ENCODE measurements at regions not wholly inside any gene's neighbourhood (a gene's known extent, or its start where the extent isn't known, plus 50 kb on each side); places are given as distances from the start of the nearest gene placed in this dataset.

- DNase-seq (ENCODE audit: unreplicated experiment): no peak
- ChIA-PET CTCF (no interaction called here), POLR2A (no interaction called here)
- peaks cover 12% of the 10 kb centered on the region for H3K9me3 Mint-ChIP-seq (ENCODE audit: unreplicated experiment)
- intact Hi-C loops (cut with micrococcal nuclease): no loop called here
- BruUV-seq (replicated peaks): no TSS peak
- no peak for TF ChIP-seq CTCF (IDR thresholded peaks at IDR 0.05; ENCODE audit: unreplicated experiment)
- no peak overlapping the region for H3K4me3 Mint-ChIP-seq (ENCODE audit: unreplicated experiment)
- no peaks in the 10 kb centered on the region for H3K4me1 Mint-ChIP-seq (ENCODE audit: insufficient read depth, unreplicated experiment)
- H3K36me3 Mint-ChIP-seq (ENCODE audit: insufficient read depth, unreplicated experiment): no peaks in the 10 kb centered on the region
- H3K27ac Mint-ChIP-seq (ENCODE audit: low read depth, unreplicated experiment): no peak overlapping the region
- no peaks in the 10 kb centered on the region for H3K27me3 Mint-ChIP-seq (ENCODE audit: insufficient read depth, unreplicated experiment)
These were observed 440.9 kb downstream of the IRS1 start for GRCh38 chr2:226358688-226359087.

- Mint-ChIP-seq H3K36me3 (ENCODE audit: insufficient read depth, unreplicated experiment) (no peaks in the 10 kb centered on the region), H3K4me1 (ENCODE audit: insufficient read depth, unreplicated experiment) (no peaks in the 10 kb centered on the region), H3K4me3 (ENCODE audit: unreplicated experiment) (no peak overlapping the region), H3K9me3 (ENCODE audit: unreplicated experiment) (peaks cover 12% of the 10 kb centered on the region), H3K27me3 (ENCODE audit: insufficient read depth, unreplicated experiment) (no peaks in the 10 kb centered on the region), H3K27ac (ENCODE audit: low read depth, unreplicated experiment) (no peak overlapping the region)
- no peak for DNase-seq (ENCODE audit: unreplicated experiment)
- intact Hi-C loops (cut with micrococcal nuclease): no loop called here
- TF ChIP-seq CTCF (IDR thresholded peaks at IDR 0.05; ENCODE audit: unreplicated experiment): no peak
- BruUV-seq (replicated peaks): no TSS peak
- ChIA-PET CTCF (interaction anchor here (0.7 kb wide), 1 partner anchor 8 kb away, joined by 3 read pairs; no protein-coding TSS in a partner anchor), POLR2A (no interaction called here)
These were observed 441.8 kb downstream of the IRS1 start for GRCh38 chr2:226357816-226358215.

GRCh38 chr2:226355600-226355999, 444.0 kb downstream of the IRS1 start:
- DNase-seq (ENCODE audit: unreplicated experiment): no peak
- TF ChIP-seq CTCF (IDR thresholded peaks at IDR 0.05; ENCODE audit: unreplicated experiment): no peak
- no TSS peak for BruUV-seq (replicated peaks)
- intact Hi-C loops (cut with micrococcal nuclease): no loop called here
- no peaks in the 10 kb centered on the region for H3K27me3 Mint-ChIP-seq (ENCODE audit: insufficient read depth, unreplicated experiment)
- no peaks in the 10 kb centered on the region for H3K4me1 Mint-ChIP-seq (ENCODE audit: insufficient read depth, unreplicated experiment)
- H3K27ac Mint-ChIP-seq (ENCODE audit: low read depth, unreplicated experiment): no peak overlapping the region
- no peaks in the 10 kb centered on the region for H3K36me3 Mint-ChIP-seq (ENCODE audit: insufficient read depth, unreplicated experiment)
- peaks cover 8% of the 10 kb centered on the region for H3K9me3 Mint-ChIP-seq (ENCODE audit: unreplicated experiment)
- H3K4me3 Mint-ChIP-seq (ENCODE audit: unreplicated experiment): no peak overlapping the region
- CTCF ChIA-PET: interaction anchor here (0.6 kb wide), 1 partner anchor 36 kb away, joined by 6 read pairs; no protein-coding TSS in a partner anchor
- POLR2A ChIA-PET: no interaction called here

GRCh38 chr2:226354434-226354833, 445.2 kb downstream of the IRS1 start:
- no peak for TF ChIP-seq CTCF (IDR thresholded peaks at IDR 0.05; ENCODE audit: unreplicated experiment)
- intact Hi-C loops (cut with micrococcal nuclease): no loop called here
- BruUV-seq (replicated peaks): no TSS peak
- Mint-ChIP-seq H3K4me3 (ENCODE audit: unreplicated experiment) (no peak overlapping the region), H3K4me1 (ENCODE audit: insufficient read depth, unreplicated experiment) (no peaks in the 10 kb centered on the region), H3K27ac (ENCODE audit: low read depth, unreplicated experiment) (no peak overlapping the region), H3K9me3 (ENCODE audit: unreplicated experiment) (peaks cover 8% of the 10 kb centered on the region), H3K27me3 (ENCODE audit: insufficient read depth, unreplicated experiment) (no peaks in the 10 kb centered on the region), H3K36me3 (ENCODE audit: insufficient read depth, unreplicated experiment) (no peaks in the 10 kb centered on the region)
- peak; percentile 5 for DNase-seq (ENCODE audit: unreplicated experiment)
- POLR2A ChIA-PET: no interaction called here
- CTCF ChIA-PET: no interaction called here

Data from MCF 10A (cell line).